Fibroblast of pulmonary artery (primary cell): ENCODE measurements at regions not wholly inside any gene's neighbourhood (a gene's known extent, or its start where the extent isn't known, plus 50 kb on each side); places are given as distances from the start of the nearest gene placed in this dataset.
"Not testable (repeated sequence)": the region's sequence is repeated elsewhere in the genome, so short reads cannot be mapped to it uniquely, and the experiment has no call there.

Experiments
- DNase-seq: peaks from one replicate; pipeline ENCODE4 v3.0.0-alpha.2; 2010; ENCODE audit warnings: low read depth
- H3K4me3 ChIP-seq: replicated peaks from 2 replicates; pipeline ENCODE4 v1.5.1; 2011; ENCODE audit warnings: low read depth, mild to moderate bottlenecking, control low read depth, low read length, moderate library complexity
- TF ChIP-seq, protein P1 (sequence below): IDR thresholded peaks from 2 replicates; pipeline ENCODE4 v1.5.1; 2011; ENCODE audit warnings: mild to moderate bottlenecking, control low read depth, low read length, inconsistent platforms; ENCODE audit errors: missing control alignments

DNA sequence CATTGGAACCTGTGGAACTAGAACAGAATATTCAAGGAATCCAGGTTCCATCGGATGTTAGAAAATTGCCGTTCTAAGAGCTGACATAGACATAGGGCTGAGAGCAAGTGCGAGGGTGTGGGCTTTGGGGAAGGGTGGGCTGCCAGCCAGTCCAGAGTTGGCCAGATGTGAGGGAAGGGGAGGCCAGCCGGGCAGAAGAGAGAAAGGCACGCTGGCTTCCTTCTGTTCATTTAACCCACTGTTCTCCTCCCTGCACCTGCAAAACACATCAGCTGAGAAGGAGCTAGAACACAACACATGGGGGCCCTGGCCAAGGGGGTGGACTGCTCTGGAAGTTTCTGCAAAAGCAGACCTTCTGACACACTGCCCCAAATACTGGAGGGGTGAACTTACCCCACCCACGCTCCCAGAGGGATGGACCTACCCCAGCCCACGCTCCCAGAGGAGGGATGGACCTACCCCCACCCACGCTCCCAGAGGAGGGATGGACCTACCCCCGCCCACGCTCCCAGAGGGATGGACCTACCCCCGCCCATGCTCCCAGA, 98.0 kb downstream of the SHANK2 start:
- no peak for DNase-seq
- TF ChIP-seq, protein P1, sequence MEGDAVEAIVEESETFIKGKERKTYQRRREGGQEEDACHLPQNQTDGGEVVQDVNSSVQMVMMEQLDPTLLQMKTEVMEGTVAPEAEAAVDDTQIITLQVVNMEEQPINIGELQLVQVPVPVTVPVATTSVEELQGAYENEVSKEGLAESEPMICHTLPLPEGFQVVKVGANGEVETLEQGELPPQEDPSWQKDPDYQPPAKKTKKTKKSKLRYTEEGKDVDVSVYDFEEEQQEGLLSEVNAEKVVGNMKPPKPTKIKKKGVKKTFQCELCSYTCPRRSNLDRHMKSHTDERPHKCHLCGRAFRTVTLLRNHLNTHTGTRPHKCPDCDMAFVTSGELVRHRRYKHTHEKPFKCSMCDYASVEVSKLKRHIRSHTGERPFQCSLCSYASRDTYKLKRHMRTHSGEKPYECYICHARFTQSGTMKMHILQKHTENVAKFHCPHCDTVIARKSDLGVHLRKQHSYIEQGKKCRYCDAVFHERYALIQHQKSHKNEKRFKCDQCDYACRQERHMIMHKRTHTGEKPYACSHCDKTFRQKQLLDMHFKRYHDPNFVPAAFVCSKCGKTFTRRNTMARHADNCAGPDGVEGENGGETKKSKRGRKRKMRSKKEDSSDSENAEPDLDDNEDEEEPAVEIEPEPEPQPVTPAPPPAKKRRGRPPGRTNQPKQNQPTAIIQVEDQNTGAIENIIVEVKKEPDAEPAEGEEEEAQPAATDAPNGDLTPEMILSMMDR: no peak
- H3K4me3 ChIP-seq: no peak overlapping the region

DNA sequence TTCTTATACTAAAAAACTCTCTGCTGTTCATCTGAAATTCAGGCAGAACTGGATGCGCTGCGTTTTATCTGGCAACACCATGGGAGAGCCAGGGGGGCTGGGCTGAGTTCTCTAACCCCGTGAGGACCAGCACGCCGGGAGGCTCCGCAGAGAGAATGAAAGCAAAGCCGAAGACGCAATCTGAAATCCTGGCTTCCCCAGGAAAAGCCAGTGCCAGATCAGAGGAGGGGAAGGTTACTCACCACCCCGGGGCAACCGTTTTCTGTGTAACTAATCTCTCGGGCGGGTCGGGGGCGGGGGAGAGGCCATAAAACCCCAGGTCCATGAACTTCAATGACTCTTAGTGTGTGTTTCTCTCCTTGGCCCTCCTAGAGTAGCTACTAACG, 99.4 kb downstream of the SHANK2 start:
- no peak overlapping the region for H3K4me3 ChIP-seq
- TF ChIP-seq, protein P1: no peak
- no peak for DNase-seq

DNA sequence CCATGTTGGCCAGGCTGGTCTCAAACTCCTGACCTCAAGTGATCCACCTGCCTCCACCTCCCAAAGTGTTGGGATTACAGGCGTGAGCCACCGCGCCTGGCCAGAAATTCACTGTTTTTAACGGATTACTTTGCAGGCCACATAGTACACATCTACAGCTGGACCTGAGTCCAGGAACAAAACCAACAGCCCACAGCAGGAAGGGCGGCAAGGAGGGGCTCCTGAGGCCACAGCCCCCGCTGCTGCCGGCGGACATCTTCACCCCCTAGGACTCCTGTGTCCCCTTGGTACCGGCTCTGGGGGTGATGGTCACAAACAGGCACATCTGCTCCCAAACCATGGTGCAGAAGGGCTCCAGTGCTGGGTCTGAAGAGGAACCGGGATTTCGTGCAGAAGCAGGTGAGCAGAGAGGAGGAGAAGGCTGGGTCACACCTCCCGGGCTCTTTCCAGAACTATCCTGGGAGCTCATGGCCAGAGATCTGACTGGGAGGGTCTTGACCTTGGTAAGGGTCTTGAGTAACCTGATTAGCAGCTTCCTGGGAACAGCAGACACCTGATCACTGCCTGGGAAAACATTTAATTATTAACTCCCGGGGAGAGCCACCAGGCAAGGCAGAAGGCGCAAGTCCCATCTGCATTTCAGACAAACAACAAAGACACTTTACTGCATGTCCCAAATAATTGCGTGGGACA, 99.9 kb downstream of the SHANK2 start:
- not testable (repeated sequence) for H3K4me3 ChIP-seq, DNase-seq

DNA sequence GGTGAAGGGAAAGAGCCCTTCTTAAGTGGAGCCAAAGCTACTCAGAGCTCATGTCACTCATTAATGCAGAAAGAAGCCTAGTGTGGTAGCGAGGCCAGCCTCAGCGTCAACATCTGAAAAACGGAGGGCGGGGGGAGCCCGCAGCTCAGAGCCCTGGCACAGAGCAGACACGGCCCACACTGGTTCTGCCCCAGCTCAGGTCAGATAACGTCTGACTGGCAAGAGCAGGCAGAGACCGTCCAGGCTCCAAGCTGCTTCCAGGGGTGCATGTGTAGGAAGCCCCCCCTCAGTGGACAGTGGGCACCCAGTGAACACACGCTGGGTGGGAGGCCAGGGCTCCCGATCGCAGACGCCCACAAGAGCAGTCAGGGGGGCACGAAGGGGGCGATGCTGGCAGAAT, 100.8 kb downstream of the SHANK2 start:
- H3K4me3 ChIP-seq: no peak overlapping the region
- TF ChIP-seq, protein P1: no peak
- no peak for DNase-seq

DNA sequence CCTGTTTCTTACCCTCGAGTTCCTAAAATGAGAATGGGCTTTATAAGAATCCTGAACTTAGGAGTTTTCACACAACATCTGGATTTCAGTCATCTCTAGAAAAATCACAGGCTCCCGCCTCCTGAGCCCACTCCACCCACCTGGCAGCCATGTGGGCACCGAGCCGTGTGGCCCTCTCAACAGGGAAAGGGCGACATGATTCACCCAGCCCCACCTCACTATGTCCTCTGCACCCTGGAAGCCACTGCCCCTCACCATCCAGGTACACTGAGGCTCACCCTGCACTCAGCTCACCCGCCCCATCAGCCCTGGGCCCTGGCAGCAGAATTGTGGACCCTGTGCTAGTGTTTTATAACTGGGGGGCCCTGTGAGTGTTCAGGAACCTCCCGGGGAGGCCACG, 101.5 kb downstream of the SHANK2 start:
- DNase-seq: no peak
- TF ChIP-seq, protein P1: no peak
- H3K4me3 ChIP-seq: no peak overlapping the region

DNA sequence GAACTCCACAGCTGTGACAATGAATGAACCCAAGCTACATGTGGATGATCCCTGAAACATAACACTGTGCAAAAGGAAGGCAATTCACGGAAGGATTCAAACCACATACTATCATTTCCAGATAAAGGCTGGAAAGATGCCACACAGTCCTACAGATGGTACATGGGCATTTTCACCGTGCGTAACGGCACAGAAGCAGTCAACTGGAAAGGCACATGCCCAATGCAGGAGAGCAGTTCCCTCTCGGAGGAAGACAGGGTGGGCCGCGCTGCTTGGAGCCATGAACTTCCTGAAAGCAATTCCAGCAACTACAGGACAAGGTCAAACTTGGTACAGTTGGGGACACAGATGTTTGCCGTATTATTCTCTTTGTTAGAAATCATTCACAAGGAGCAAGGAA, 103.7 kb downstream of the SHANK2 start:
- TF ChIP-seq, protein P1: no peak
- H3K4me3 ChIP-seq: no peak overlapping the region
- no peak for DNase-seq

DNA sequence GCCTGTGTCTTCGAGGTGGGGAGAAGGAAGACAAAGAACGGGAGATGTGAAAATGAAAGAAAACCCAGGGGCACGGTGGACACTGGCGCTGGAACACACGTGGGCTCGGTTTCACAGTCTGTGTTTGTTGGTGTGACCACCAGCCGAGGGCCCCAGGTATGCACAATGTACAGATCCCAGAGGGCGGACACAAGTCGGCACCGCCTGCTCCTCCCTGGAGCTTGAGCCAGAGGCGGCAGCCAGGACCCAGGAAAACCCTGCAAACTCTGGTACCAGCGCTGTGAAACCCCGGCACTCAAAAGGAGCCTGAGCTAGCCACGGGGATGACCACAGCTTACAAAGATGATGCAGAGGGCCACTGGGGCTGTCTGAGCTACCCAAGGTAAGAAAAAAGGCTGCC, 105.0 kb downstream of the SHANK2 start:
- TF ChIP-seq, protein P1: no peak
- DNase-seq: no peak
- no peak overlapping the region for H3K4me3 ChIP-seq
